ENCODE measurements at regions not wholly inside any gene's neighbourhood (a gene's known extent, or its start where the extent isn't known, plus 50 kb on each side); places are given as distances from the start of the nearest gene placed in this dataset.

GRCh38 chr1:239858529-239858928, 233.2 kb upstream of the FMN2 start:
- no peak for DNase-seq (ENCODE audit: low read depth)
- H3K4me3 ChIP-seq (ENCODE audit: low read depth, low read length), result no peak overlapping the region
- TF ChIP-seq MAX (IDR thresholded peaks at IDR 0.05; ENCODE audit: low read depth, low read length) (no peak), CTCF (IDR thresholded peaks at IDR 0.05; ENCODE audit: low read depth, low read length) (no peak), MYC (IDR thresholded peaks at IDR 0.05; ENCODE audit: low read depth, low read length) (no peak), POLR2A (IDR thresholded peaks at IDR 0.05; ENCODE audit: extremely low read depth, insufficient read length) (no peak)

DNA sequence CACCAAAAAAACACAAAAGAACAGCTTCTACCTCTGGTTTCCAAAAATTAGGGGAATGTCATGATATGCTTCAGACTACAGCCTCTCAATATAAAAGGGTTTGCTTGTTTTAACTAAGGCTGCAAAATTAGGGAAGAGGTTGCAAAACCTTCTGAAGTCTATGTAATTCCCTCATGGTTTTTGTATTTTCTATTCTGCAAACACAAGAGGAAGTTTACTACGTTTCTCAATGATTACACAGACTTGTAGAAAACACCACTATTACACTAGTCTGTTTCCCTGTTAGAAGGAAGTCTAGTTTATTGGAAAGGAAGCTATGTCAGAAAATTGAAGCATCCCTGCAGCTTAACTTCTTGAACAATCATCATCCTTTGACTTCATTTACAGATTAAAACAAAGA, 229.7 kb upstream of the FMN2 start:
- no peak overlapping the region for H3K4me3 ChIP-seq (ENCODE audit: low read depth, low read length)
- TF ChIP-seq POLR2A (IDR thresholded peaks at IDR 0.05; ENCODE audit: extremely low read depth, insufficient read length) (no peak), MAX (IDR thresholded peaks at IDR 0.05; ENCODE audit: low read depth, low read length) (no peak), CTCF (IDR thresholded peaks at IDR 0.05; ENCODE audit: low read depth, low read length) (no peak), MYC (IDR thresholded peaks at IDR 0.05; ENCODE audit: low read depth, low read length) (no peak)
- no peak for DNase-seq (ENCODE audit: low read depth)

DNA sequence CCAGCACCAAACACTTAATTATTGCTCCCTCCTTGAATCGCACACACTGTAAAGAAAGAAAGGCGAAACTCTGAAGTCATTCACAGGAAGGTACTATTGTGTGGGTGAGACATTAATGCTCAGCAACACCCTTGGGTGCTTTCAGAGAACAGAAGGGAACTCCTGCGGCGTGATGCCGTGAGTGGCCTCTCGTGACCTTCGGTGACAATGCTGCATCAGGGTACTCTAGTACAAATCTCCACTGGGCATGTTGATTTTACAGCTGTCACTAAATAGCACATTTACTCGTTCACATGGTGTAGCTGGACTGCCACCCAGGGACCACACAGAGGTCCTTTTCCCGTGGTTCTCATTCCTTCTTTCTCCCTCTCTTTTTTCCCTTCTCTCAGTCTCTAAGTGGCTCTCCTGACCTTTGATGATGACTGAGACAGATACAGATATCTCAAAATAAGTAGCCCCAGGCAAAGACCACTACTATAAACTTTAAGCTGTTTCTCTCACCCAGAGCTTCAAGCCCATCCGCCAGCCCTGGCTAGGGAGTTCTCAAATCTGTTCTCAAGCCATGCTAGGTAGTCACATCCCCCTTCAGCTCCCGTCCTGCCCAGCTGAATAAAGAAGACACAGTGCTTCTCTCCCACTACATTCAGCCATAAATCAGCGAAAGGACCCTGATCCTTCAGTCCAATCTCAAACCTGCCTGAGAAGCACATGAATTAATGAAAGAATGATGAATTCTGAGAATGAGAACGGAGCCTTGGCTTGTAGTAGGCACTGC, 223.4 kb upstream of the FMN2 start:
- TF ChIP-seq MYC (IDR thresholded peaks at IDR 0.05; ENCODE audit: low read depth, low read length) (no peak), POLR2A (IDR thresholded peaks at IDR 0.05; ENCODE audit: extremely low read depth, insufficient read length) (no peak), MAX (IDR thresholded peaks at IDR 0.05; ENCODE audit: low read depth, low read length) (no peak), CTCF (IDR thresholded peaks at IDR 0.05; ENCODE audit: low read depth, low read length) (no peak)
- DNase-seq (ENCODE audit: low read depth), result no peak
- no peak overlapping the region for H3K4me3 ChIP-seq (ENCODE audit: low read depth, low read length)

GRCh38 chr1:239870194-239870593, 221.5 kb upstream of the FMN2 start:
- H3K4me3 ChIP-seq (ENCODE audit: low read depth, low read length), result no peak overlapping the region
- no peak for DNase-seq (ENCODE audit: low read depth)
- TF ChIP-seq CTCF (IDR thresholded peaks at IDR 0.05; ENCODE audit: low read depth, low read length) (no peak), POLR2A (IDR thresholded peaks at IDR 0.05; ENCODE audit: extremely low read depth, insufficient read length) (no peak), MAX (IDR thresholded peaks at IDR 0.05; ENCODE audit: low read depth, low read length) (no peak)

DNA sequence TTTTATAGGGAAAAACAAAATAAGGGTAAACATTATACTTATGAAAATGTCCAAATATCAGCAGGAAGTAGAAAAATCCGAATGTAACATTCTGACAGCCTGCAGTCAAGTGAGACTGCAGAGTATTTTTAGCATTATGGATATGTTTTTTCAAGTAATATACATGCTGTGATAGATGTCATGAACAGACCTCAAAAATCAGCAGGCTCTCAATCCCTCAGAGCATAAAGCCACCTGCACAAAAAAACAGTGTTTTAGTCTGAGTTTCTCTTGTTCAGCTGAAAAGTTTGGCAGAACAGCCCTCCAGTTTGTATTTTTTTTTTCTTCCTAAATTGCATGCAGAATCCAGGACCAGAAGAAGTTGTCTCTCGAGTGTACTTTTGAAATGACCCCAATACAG, 219.1 kb upstream of the FMN2 start:
- no peak for TF ChIP-seq POLR2A (IDR thresholded peaks at IDR 0.05; ENCODE audit: extremely low read depth, insufficient read length)
- TF ChIP-seq MAX (IDR thresholded peaks at IDR 0.05; ENCODE audit: low read depth, low read length), result no peak
- no peak overlapping the region for H3K4me3 ChIP-seq (ENCODE audit: low read depth, low read length)
- DNase-seq (ENCODE audit: low read depth), result no peak

DNA sequence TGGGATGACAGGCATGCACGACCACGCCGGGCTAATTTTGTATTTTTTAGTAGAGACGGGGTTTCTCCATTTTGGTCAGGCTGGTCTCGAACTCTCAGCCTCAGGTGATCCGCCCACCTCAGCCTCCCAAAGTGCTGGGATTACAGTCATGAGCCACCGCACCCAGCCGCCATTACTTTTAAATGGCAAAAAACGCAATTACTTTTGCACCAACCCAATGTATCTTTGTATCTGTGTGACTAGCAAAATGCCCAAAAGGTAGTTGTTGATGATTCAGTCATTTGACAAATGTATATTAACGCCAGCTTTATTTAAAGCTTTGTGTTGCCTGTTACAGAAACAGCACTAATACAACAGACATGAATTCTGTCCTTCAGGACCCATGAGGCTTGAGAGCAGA, 216.9 kb upstream of the FMN2 start:
- no peak overlapping the region for H3K4me3 ChIP-seq (ENCODE audit: low read depth, low read length)
- no peak for DNase-seq (ENCODE audit: low read depth)
- no peak for TF ChIP-seq CTCF (IDR thresholded peaks at IDR 0.05; ENCODE audit: low read depth, low read length)
- no peak for TF ChIP-seq MYC (IDR thresholded peaks at IDR 0.05; ENCODE audit: low read depth, low read length)
- TF ChIP-seq MAX (IDR thresholded peaks at IDR 0.05; ENCODE audit: low read depth, low read length), result no peak
- no peak for TF ChIP-seq POLR2A (IDR thresholded peaks at IDR 0.05; ENCODE audit: extremely low read depth, insufficient read length)
